Ishikawa (cell line): ENCODE measurements at regions not wholly inside any gene's neighbourhood (a gene's known extent, or its start where the extent isn't known, plus 50 kb on each side); places are given as distances from the start of the nearest gene placed in this dataset.

Source experiments
- EP300 ChIP-seq: IDR thresholded peaks from 2 replicates; pipeline ENCODE4 v1.6.1; 2012; ENCODE audit warnings: borderline replicate concordance
- RAD21 ChIP-seq: IDR thresholded peaks from 2 replicates; pipeline ENCODE4 v1.6.1; 2012; ENCODE audit warnings: low read depth
- REST ChIP-seq: IDR thresholded peaks from 2 replicates; pipeline ENCODE4 v1.6.1; 2012; ENCODE audit warnings: low read depth, mild to moderate bottlenecking
- TCF12 ChIP-seq: IDR thresholded peaks from 2 replicates; pipeline ENCODE4 v1.6.1; 2012; ENCODE audit warnings: low read depth

GRCh38 chr12:112694065-112694464 lies 97.5 kb upstream of the RPH3A start:
- no peak for TF ChIP-seq REST
- TF ChIP-seq EP300 = no peak
- no peak for TF ChIP-seq TCF12
- TF ChIP-seq RAD21 = no peak
